HEK293 (cell line): ENCODE measurements at regions not wholly inside any gene's neighbourhood (a gene's known extent, or its start where the extent isn't known, plus 50 kb on each side); places are given as distances from the start of the nearest gene placed in this dataset.

Experiments
- CTCF ChIA-PET: fragments of 350-600 bp; formaldehyde crosslinking; extraction: SDS; loops from one replicate; lab custom pipeline; 2021; ENCODE audit warnings: antibody characterized with exemption; lab: Yijun Ruan, JAX
- POLR2A ChIA-PET: fragments of 300-600 bp; formaldehyde crosslinking; extraction: SDS; loops from one replicate; lab custom pipeline; 2020; ENCODE audit warnings: antibody characterized with exemption, inconsistent platforms; lab: Yijun Ruan, JAX
- H3K27ac ChIP-seq: fragments of 200-500 bp; sonication (Bioruptor generic); 2 replicates; pipeline ENCODE4 v1.5.1; 2014; ENCODE audit warnings: low read depth, low read length, control low read depth, inconsistent platforms; ENCODE audit errors: extremely low read depth
- H3K36me3 ChIP-seq, 2 experiments: fragments of 200-500 bp in 1 of 2; sonication (Bioruptor generic) in 1 of 2; 1 replicate in 1 of 2; 2 replicates in 1 of 2; pipeline ENCODE4 v1.5.1; 2014 to 2017; ENCODE audit warnings: inconsistent platforms in 2 of 2, low read length in 2 of 2; ENCODE audit not compliant: control insufficient read depth in 2 of 2, insufficient read depth in 1 of 2
- H3K4me1 ChIP-seq: fragments of 200-500 bp; sonication (Bioruptor generic); 2 replicates; pipeline ENCODE4 v1.5.1; 2014; ENCODE audit warnings: mild to moderate bottlenecking, low read length, inconsistent platforms; ENCODE audit not compliant: control insufficient read depth, insufficient read depth
- H3K4me3 ChIP-seq: 2 replicates; pipeline ENCODE4 v1.5.1; 2011; ENCODE audit warnings: low read depth, mild to moderate bottlenecking, control low read depth, low read length, moderate library complexity
- H3K9me3 ChIP-seq: fragments of 200-500 bp; sonication (Bioruptor generic); 2 replicates; pipeline ENCODE4 v1.5.1; 2014; ENCODE audit warnings: low read depth, low read length, inconsistent platforms; ENCODE audit not compliant: control insufficient read depth, insufficient read depth
- EGR2 ChIP-seq: fragments of 450-650 bp; formaldehyde crosslinking; IDR thresholded peaks from 2 replicates; pipeline ENCODE4 v1.5.1; 2016; ENCODE audit warnings: low read depth, missing biosample characterization, missing genetic modification characterization
- HOXD13 ChIP-seq: sonication (generic); formaldehyde crosslinking; IDR thresholded peaks from 2 replicates; pipeline ENCODE4 v1.8.0; 2022; ENCODE audit warnings: missing genetic modification reagents, borderline replicate concordance
- KLF10 ChIP-seq: fragments of 450-650 bp; IDR thresholded peaks from 2 replicates; pipeline ENCODE4 v1.5.1; 2018; ENCODE audit warnings: missing biosample characterization, mild to moderate bottlenecking, missing genetic modification characterization
- KLF8 ChIP-seq: fragments of 450-650 bp; formaldehyde crosslinking; IDR thresholded peaks from 2 replicates; pipeline ENCODE4 v1.5.1; 2016; ENCODE audit warnings: missing biosample characterization, missing genetic modification characterization
- MEIS1 ChIP-seq: sonication (generic); formaldehyde crosslinking; IDR thresholded peaks from 2 replicates; pipeline ENCODE4 v1.8.1; 2022; ENCODE audit warnings: missing genetic modification reagents, mild to moderate bottlenecking, borderline replicate concordance
- OSR2 ChIP-seq: fragments of 450-650 bp; formaldehyde crosslinking; IDR thresholded peaks from 2 replicates; pipeline ENCODE4 v1.5.1; 2016; ENCODE audit warnings: missing biosample characterization, missing genetic modification characterization
- SALL2 ChIP-seq: fragments of 450-650 bp; formaldehyde crosslinking; IDR thresholded peaks from 2 replicates; pipeline ENCODE4 v1.5.0; 2017; ENCODE audit warnings: missing biosample characterization, mild to moderate bottlenecking, missing genetic modification characterization, borderline replicate concordance
- ZBTB26 ChIP-seq: fragments of 450-650 bp; formaldehyde crosslinking; optimal IDR thresholded peaks from 2 replicates; pipeline ENCODE3; 2016; ENCODE audit warnings: missing biosample characterization, mild to moderate bottlenecking, missing genetic modification characterization
- ZBTB6 ChIP-seq: fragments of 450-650 bp; formaldehyde crosslinking; IDR thresholded peaks from 2 replicates; pipeline ENCODE4 v1.5.1; 2017; ENCODE audit warnings: missing biosample characterization, missing genetic modification characterization
- ZNF114 ChIP-seq: fragments of 450-650 bp; formaldehyde crosslinking; IDR thresholded peaks from 2 replicates; pipeline ENCODE4 v1.5.0; 2017; ENCODE audit warnings: missing biosample characterization, missing genetic modification characterization
- ZNF133 ChIP-seq: fragments of 450-650 bp; formaldehyde crosslinking; IDR thresholded peaks from 2 replicates; pipeline ENCODE4 v1.5.1; 2016; ENCODE audit warnings: missing biosample characterization, missing genetic modification characterization
- ZNF174 ChIP-seq: fragments of 450-650 bp; formaldehyde crosslinking; IDR thresholded peaks from 2 replicates; pipeline ENCODE4 v1.5.0; 2017; ENCODE audit warnings: missing biosample characterization, mild to moderate bottlenecking, missing genetic modification characterization
- ZNF2 ChIP-seq: fragments of 450-650 bp; formaldehyde crosslinking; IDR thresholded peaks from 2 replicates; pipeline ENCODE4 v1.5.1; 2016; ENCODE audit warnings: missing biosample characterization, missing genetic modification characterization
- ZNF211 ChIP-seq: fragments of 450-650 bp; formaldehyde crosslinking; IDR thresholded peaks from 2 replicates; pipeline ENCODE4 v1.5.1; 2016; ENCODE audit warnings: low read depth, missing biosample characterization, missing genetic modification characterization
- ZNF248 ChIP-seq: fragments of 450-650 bp; formaldehyde crosslinking; IDR thresholded peaks from 2 replicates; pipeline ENCODE4 v1.5.1; 2017; ENCODE audit warnings: missing biosample characterization, missing genetic modification characterization
- ZNF26 ChIP-seq: fragments of 450-650 bp; formaldehyde crosslinking; IDR thresholded peaks from 2 replicates; pipeline ENCODE4 v1.5.1; 2016; ENCODE audit warnings: missing biosample characterization, missing genetic modification characterization
- ZNF266 ChIP-seq: fragments of 450-650 bp; formaldehyde crosslinking; IDR thresholded peaks from 2 replicates; pipeline ENCODE4 v1.5.1; 2016; ENCODE audit warnings: missing biosample characterization, missing genetic modification characterization, low read depth
- ZNF335 ChIP-seq: fragments of 450-650 bp; formaldehyde crosslinking; conservative IDR thresholded peaks from 2 replicates; pipeline ENCODE4 v1.5.1; 2016; ENCODE audit warnings: missing biosample characterization, missing genetic modification characterization
- ZNF354C ChIP-seq: fragments of 450-650 bp; formaldehyde crosslinking; IDR thresholded peaks from 2 replicates; pipeline ENCODE4 v1.5.1; 2016; ENCODE audit warnings: missing biosample characterization, missing genetic modification characterization, low read depth, borderline replicate concordance
- ZNF366 ChIP-seq: fragments of 450-650 bp; formaldehyde crosslinking; conservative IDR thresholded peaks from 2 replicates; pipeline ENCODE4 v1.5.1; 2016; ENCODE audit warnings: missing biosample characterization, missing genetic modification characterization
- ZNF37A ChIP-seq: fragments of 450-650 bp; IDR thresholded peaks from 2 replicates; pipeline ENCODE4 v1.5.1; 2018; ENCODE audit warnings: missing biosample characterization, missing genetic modification characterization
- ZNF555 ChIP-seq: fragments of 450-650 bp; formaldehyde crosslinking; conservative IDR thresholded peaks from 2 replicates; pipeline ENCODE4 v1.5.1; 2017; ENCODE audit warnings: missing biosample characterization, mild to moderate bottlenecking, missing genetic modification characterization, inconsistent platforms
- ZNF558 ChIP-seq: fragments of 450-650 bp; formaldehyde crosslinking; IDR thresholded peaks from 2 replicates; pipeline ENCODE4 v1.5.1; 2016; ENCODE audit warnings: missing biosample characterization, missing genetic modification characterization
- ZNF560 ChIP-seq: fragments of 450-650 bp; formaldehyde crosslinking; IDR thresholded peaks from 2 replicates; pipeline ENCODE4 v1.5.1; 2017; ENCODE audit warnings: missing biosample characterization, missing genetic modification characterization, borderline replicate concordance
- ZNF596 ChIP-seq: fragments of 450-650 bp; IDR thresholded peaks from 2 replicates; pipeline ENCODE4 v1.5.0; 2018; ENCODE audit warnings: missing biosample characterization, mild to moderate bottlenecking, missing genetic modification characterization, moderate library complexity
- ZNF645 ChIP-seq: fragments of 450-650 bp; formaldehyde crosslinking; IDR thresholded peaks from 2 replicates; pipeline ENCODE4; 2016; ENCODE audit warnings: missing biosample characterization, missing genetic modification characterization
- ZNF747 ChIP-seq: fragments of 450-650 bp; formaldehyde crosslinking; IDR thresholded peaks from 2 replicates; pipeline ENCODE4 v1.5.1; 2016; ENCODE audit warnings: missing biosample characterization, missing genetic modification characterization
- ZSCAN18 ChIP-seq: fragments of 450-650 bp; formaldehyde crosslinking; IDR thresholded peaks from 2 replicates; pipeline ENCODE4 v1.5.1; 2016; ENCODE audit warnings: missing biosample characterization, missing genetic modification characterization
- ZSCAN23 ChIP-seq: fragments of 450-650 bp; formaldehyde crosslinking; IDR thresholded peaks from 2 replicates; pipeline ENCODE4 v1.5.1; 2016; ENCODE audit warnings: missing biosample characterization, missing genetic modification characterization

- H3K27ac ChIP-seq, result no peak overlapping the region
- ChIA-PET CTCF (interaction anchor here (0.6 kb wide), 1 partner anchor 87 kb away, joined by 3 read pairs; no protein-coding TSS in a partner anchor), POLR2A (no interaction called here)
Measured at GRCh38 chrX:88982183-88982582, 235.2 kb downstream of the CPXCR1 start.

GRCh38 chrX:88982933-88983332, 235.9 kb downstream of the CPXCR1 start:
- H3K4me1 ChIP-seq, result no peaks in the 10 kb centered on the region
- no peak for TF ChIP-seq ZNF211 (tag by site-specific recombination)
- TF ChIP-seq KLF8 (tag by site-specific recombination), result no peak
- TF ChIP-seq OSR2, result no peak
- no peak for TF ChIP-seq ZBTB6 (tag by site-specific recombination)
- TF ChIP-seq ZNF366 (tag by site-specific recombination), result no peak
- TF ChIP-seq ZNF354C (tag by site-specific recombination), result no peak
- ChIA-PET POLR2A (no interaction called here), CTCF (interaction anchor here (0.6 kb wide), 1 partner anchor 88 kb away, joined by 3 read pairs; no protein-coding TSS in a partner anchor)
- no peaks in the 10 kb centered on the region for H3K36me3 ChIP-seq
- H3K27ac ChIP-seq, result no peak overlapping the region
- no peak overlapping the region for H3K4me3 ChIP-seq
- no peaks in the 10 kb centered on the region for H3K9me3 ChIP-seq

More at GRCh38 chrX:88982183-88982582, 235.2 kb downstream of the CPXCR1 start:
- Histone ChIP-seq H3K9me3 (peaks cover 2% of the 10 kb centered on the region; the same call in 1 of the 2 replicates), H3K4me1 (no peaks in the 10 kb centered on the region), H3K4me3 (no peak overlapping the region), H3K36me3 (no peaks in the 10 kb centered on the region)
- TF ChIP-seq SALL2 (no peak), ZNF26 (no peak), ZNF558 (tag by site-specific recombination) (no peak), KLF10 (tag by site-specific recombination) (no peak), ZNF555 (tag by site-specific recombination) (no peak), ZNF248 (tag by site-specific recombination) (no peak), ZNF37A (no peak), ZNF747 (tag by site-specific recombination) (no peak), ZNF2 (tag by site-specific recombination) (no peak), ZNF266 (tag by site-specific recombination) (no peak), ZNF560 (tag by site-specific recombination) (no peak), ZNF133 (tag by site-specific recombination) (no peak), ZNF596 (no peak)

GRCh38 chrX:88988796-88989195, 241.8 kb downstream of the CPXCR1 start:
- ChIA-PET CTCF (no interaction called here), POLR2A (no interaction called here)
- no peaks in the 10 kb centered on the region for H3K36me3 ChIP-seq
- H3K4me3 ChIP-seq, result no peak overlapping the region
- no peaks in the 10 kb centered on the region for H3K9me3 ChIP-seq
- no peaks in the 10 kb centered on the region for H3K4me1 ChIP-seq
- no peak overlapping the region for H3K27ac ChIP-seq
- no peak for TF ChIP-seq ZSCAN18 (tag by site-specific recombination)
- TF ChIP-seq ZNF354C (tag by site-specific recombination), result no peak
- TF ChIP-seq ZNF335 (tag by site-specific recombination), result no peak
- no peak for TF ChIP-seq MEIS1 (CRISPR knock-in tag)
- TF ChIP-seq HOXD13, result no peak
- no peak for TF ChIP-seq ZNF645
- no peak for TF ChIP-seq ZNF114 (tag by site-specific recombination)
- no peak for TF ChIP-seq EGR2
- TF ChIP-seq ZSCAN23 (tag by site-specific recombination), result no peak
- TF ChIP-seq ZBTB26 (tag by site-specific recombination), result no peak
- no peak for TF ChIP-seq ZNF174
